SK-N-SH (cell line): ENCODE measurements at regions not wholly inside any gene's neighbourhood (a gene's known extent, or its start where the extent isn't known, plus 50 kb on each side); places are given as distances from the start of the nearest gene placed in this dataset.

Experiments used
- CTCF ChIA-PET: fragments of 300-600, 350-600 bp; formaldehyde crosslinking; extraction: SDS; loops from one replicate; lab custom pipeline; 2021; lab: Yijun Ruan, JAX
- POLR2A ChIA-PET: fragments of 350-600 bp; sonication (Branson Sonifier 250); formaldehyde crosslinking; extraction: SDS; loops from one replicate; lab custom pipeline; 2020; ENCODE audit warnings: antibody characterized with exemption, inconsistent platforms; lab: Yijun Ruan, JAX
- DNase-seq: peaks from one replicate; pipeline ENCODE4 v3.0.0; 2012
- H2AFZ ChIP-seq: fragments of 200-600 bp; sonication (generic); 2 replicates; pipeline ENCODE4 v1.8.1; 2016; ENCODE audit warnings: antibody characterized with exemption, mild to moderate bottlenecking, low read depth
- H3F3A ChIP-seq: fragments of 200-600 bp; sonication (generic); replicated peaks from 2 replicates; pipeline ENCODE3; 2016; ENCODE audit warnings: antibody characterized with exemption, mild to moderate bottlenecking; ENCODE audit not compliant: insufficient read depth
- H3K27ac ChIP-seq, 2 experiments: fragments of 200-500 bp in 1 of 2; fragments of 200-600 bp in 1 of 2; sonication (Bioruptor generic) in 1 of 2; sonication (generic), shearing (Covaris generic) in 1 of 2; 2 replicates each; pipeline versions ENCODE4 v1.5.1 to v1.6.1; 2014 to 2016; ENCODE audit warnings: low read depth in 2 of 2, inconsistent platforms in 1 of 2, low read length in 1 of 2, mild to moderate bottlenecking in 1 of 2, mixed read lengths in 1 of 2
- H3K27me3 ChIP-seq: fragments of 200-600 bp; sonication (generic), shearing (Covaris generic); 2 replicates; pipeline ENCODE4 v1.6.1; 2016; ENCODE audit warnings: mixed run types; ENCODE audit not compliant: insufficient read depth
- H3K36me3 ChIP-seq, 2 experiments: fragments of 200-500 bp in 1 of 2; fragments of 200-600 bp in 1 of 2; sonication (Bioruptor generic) in 1 of 2; sonication (generic) in 1 of 2; replicated peaks in 1 of 2; 2 replicates each; pipeline versions ENCODE3 to v1.5.1; 2014 to 2016; ENCODE audit warnings: low read length in 1 of 2, mild to moderate bottlenecking in 1 of 2; ENCODE audit not compliant: insufficient read depth in 2 of 2, control insufficient read depth in 1 of 2
- H3K4me1 ChIP-seq, 2 experiments: fragments of 200-500 bp in 1 of 2; fragments of 200-600 bp in 1 of 2; sonication (Bioruptor generic) in 1 of 2; sonication (generic), shearing (Covaris generic) in 1 of 2; 2 replicates each; pipeline versions ENCODE4 v1.5.1 to v1.6.1; 2014 to 2016; ENCODE audit warnings: low read depth in 1 of 2, low read length in 1 of 2, mixed run types in 1 of 2; ENCODE audit not compliant: insufficient read depth in 2 of 2, control insufficient read depth in 1 of 2
- H3K4me2 ChIP-seq: fragments of 200-600 bp; sonication (generic), shearing (Covaris generic); 2 replicates; pipeline ENCODE4 v1.6.1; 2017; ENCODE audit warnings: mixed run types
- H3K4me3 ChIP-seq, 2 experiments: fragments of 200-500 bp in 1 of 2; fragments of 200-600 bp in 1 of 2; sonication (Bioruptor generic) in 1 of 2; sonication (generic), shearing (Covaris generic) in 1 of 2; 2 replicates each; pipeline versions ENCODE4 v1.5.1 to v1.8.1; 2014 to 2016; ENCODE audit warnings: low read depth in 2 of 2, inconsistent platforms in 1 of 2, low read length in 1 of 2, mild to moderate bottlenecking in 1 of 2, mixed read lengths in 1 of 2, moderate library complexity in 1 of 2
- H3K79me2 ChIP-seq: fragments of 200-600 bp; sonication (generic); 2 replicates; pipeline ENCODE4 v1.8.1; 2017; ENCODE audit warnings: mild to moderate bottlenecking; ENCODE audit not compliant: insufficient read depth
- H3K9ac ChIP-seq: fragments of 200-600 bp; sonication (generic); 2 replicates; pipeline ENCODE4 v1.6.1; 2017; ENCODE audit warnings: mixed run types
- H3K9me2 ChIP-seq: fragments of 200-600 bp; sonication (generic); 2 replicates; pipeline ENCODE4 v1.6.1; 2017; ENCODE audit warnings: mixed run types
- H3K9me3 ChIP-seq: fragments of 200-600 bp; sonication (generic); 2 replicates; pipeline ENCODE4 v1.6.1; 2017; ENCODE audit warnings: mixed run types, mild to moderate bottlenecking, moderate library complexity
- H4K20me1 ChIP-seq: fragments of 200-600 bp; sonication (generic); 2 replicates; pipeline ENCODE4 v1.6.1; 2017; ENCODE audit warnings: mild to moderate bottlenecking, mixed run types; ENCODE audit not compliant: insufficient read depth
- ELF1 ChIP-seq: IDR thresholded peaks from 2 replicates; pipeline ENCODE4 v1.4.0; 2012
- EZH2phosphoT487 ChIP-seq: fragments of 200-600 bp; sonication (generic); IDR thresholded peaks from 2 replicates; pipeline ENCODE4 v1.6.1; 2017; ENCODE audit warnings: low read depth, mixed run types, mild to moderate bottlenecking, antibody characterized with exemption, moderate library complexity, borderline replicate concordance
- FOSL2 ChIP-seq: IDR thresholded peaks from 2 replicates; pipeline ENCODE4 v1.4.0; 2012; ENCODE audit warnings: low read depth, mild to moderate bottlenecking, moderate library complexity, borderline replicate concordance
- FOXJ3 ChIP-seq: sonication (generic); formaldehyde crosslinking; IDR thresholded peaks from 2 replicates; pipeline ENCODE4 v1.5.1; 2020; ENCODE audit warnings: mild to moderate bottlenecking, missing genetic modification reagents
- FOXM1 ChIP-seq: IDR thresholded peaks from 2 replicates; pipeline ENCODE4 v1.4.0; 2012; ENCODE audit warnings: low read depth, mild to moderate bottlenecking
- JUND ChIP-seq: IDR thresholded peaks from 2 replicates; pipeline ENCODE4 v1.4.0; 2012
- MEF2A ChIP-seq: IDR thresholded peaks from 2 replicates; pipeline ENCODE4 v1.4.0; 2012; ENCODE audit warnings: low read depth, borderline replicate concordance
- MXI1 ChIP-seq: IDR thresholded peaks from 2 replicates; pipeline ENCODE4 v1.6.1; 2012; ENCODE audit warnings: mild to moderate bottlenecking, low read depth, low read length, improper control_type of control experiment
- RAD21 ChIP-seq: IDR thresholded peaks from 2 replicates; pipeline ENCODE4 v1.6.1; 2012; ENCODE audit warnings: mild to moderate bottlenecking, low read length
- RFX5 ChIP-seq: IDR thresholded peaks from 2 replicates; pipeline ENCODE4 v1.6.1; 2012; ENCODE audit warnings: mild to moderate bottlenecking, improper control_type of control experiment, low read length
- RXRA ChIP-seq: IDR thresholded peaks from 2 replicates; pipeline ENCODE4 v1.4.0; 2012; ENCODE audit warnings: low read depth, mild to moderate bottlenecking, borderline replicate concordance
- TCF12 ChIP-seq: IDR thresholded peaks from 2 replicates; pipeline ENCODE4 v1.4.0; 2012
- YY1 ChIP-seq: IDR thresholded peaks from 2 replicates; pipeline ENCODE4 v1.4.0; 2012; ENCODE audit warnings: low read depth, mild to moderate bottlenecking
- WGBS: methylation state at CpG from one replicate; pipeline ENCODE4 v1.1.6; 2017; ENCODE audit warnings: low lambda C conversion rate; 5-methylcytosine and 5-hydroxymethylcytosine counted together
- TF ChIP-seq, protein P1 (sequence below): fragments of 200-600 bp; sonication (generic); IDR thresholded peaks from 2 replicates; pipeline ENCODE4 v1.6.1; 2017; ENCODE audit warnings: antibody characterized with exemption, mild to moderate bottlenecking, moderate library complexity
- TF ChIP-seq, protein P2 (sequence below): IDR thresholded peaks from 2 replicates; pipeline ENCODE4 v1.6.1; 2012; ENCODE audit warnings: mild to moderate bottlenecking, low read depth, low read length, moderate library complexity
- TF ChIP-seq, protein P3 (sequence below): IDR thresholded peaks from 2 replicates; pipeline ENCODE4 v1.4.0; 2012; ENCODE audit warnings: low read depth
- TF ChIP-seq, protein P4 (sequence below): IDR thresholded peaks from 2 replicates; pipeline ENCODE4; 2012
- TF ChIP-seq, protein P5 (sequence below): fragments of 150-350 bp; IDR thresholded peaks from 2 replicates; pipeline ENCODE4 v1.6.1; 2016; ENCODE audit warnings: mild to moderate bottlenecking, low read depth, low read length

DNA sequence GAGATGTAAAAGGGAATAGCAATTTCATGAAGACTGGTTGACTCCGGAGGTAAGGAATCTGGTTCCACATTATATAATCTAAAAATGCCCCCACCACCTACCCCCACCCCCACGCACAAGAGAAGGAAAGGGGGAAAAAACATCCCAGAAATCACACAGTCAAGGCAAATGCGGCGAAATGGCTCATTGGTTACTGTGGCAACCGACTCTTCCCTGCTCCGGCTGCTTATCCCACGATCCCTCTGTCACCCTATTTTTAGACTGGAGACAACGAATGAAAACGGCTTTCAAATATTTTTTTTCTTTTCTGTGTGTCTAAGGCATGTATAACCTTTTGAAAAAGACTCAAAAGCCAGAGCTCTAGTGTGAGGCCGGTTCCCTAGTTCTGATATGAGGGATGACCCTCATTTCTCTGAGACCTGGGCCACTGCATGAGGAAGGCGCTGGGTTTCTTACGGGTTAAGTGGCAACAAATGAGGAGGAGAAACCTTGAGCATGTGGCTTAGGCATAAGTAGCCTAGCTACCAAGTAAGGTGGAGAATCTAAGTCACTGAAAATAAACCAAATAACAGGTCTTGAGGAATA, 148.3 kb upstream of the GRIN2B start:
- no peaks in the 10 kb centered on the region for H4K20me1 ChIP-seq
- no peak overlapping the region for H3K4me3 ChIP-seq
- no peaks in the 10 kb centered on the region for H3F3A ChIP-seq
- no peaks in the 10 kb centered on the region for H3K9me2 ChIP-seq
- H3K27me3 ChIP-seq, result no peaks in the 10 kb centered on the region
- no peak overlapping the region for H3K27ac ChIP-seq
- no peak for DNase-seq
- H3K4me1 ChIP-seq, result no peaks in the 10 kb centered on the region
- no peaks in the 10 kb centered on the region for H3K79me2 ChIP-seq
- 14% methylated on average over 12 of the region's 12 CpGs for WGBS
- no peaks in the 10 kb centered on the region for H3K9me3 ChIP-seq
- ChIA-PET POLR2A (no interaction called here), CTCF (interaction anchor here (0.8 kb wide), 1 partner anchor 38 kb away, joined by 3 read pairs; no protein-coding TSS in a partner anchor)
- H3K36me3 ChIP-seq, result no peaks in the 10 kb centered on the region
- TF ChIP-seq RAD21 (no peak), RXRA (no peak), MEF2A (no peak), FOXM1 (no peak), JUND (no peak), TCF12 (no peak)
- TF ChIP-seq, protein P1, sequence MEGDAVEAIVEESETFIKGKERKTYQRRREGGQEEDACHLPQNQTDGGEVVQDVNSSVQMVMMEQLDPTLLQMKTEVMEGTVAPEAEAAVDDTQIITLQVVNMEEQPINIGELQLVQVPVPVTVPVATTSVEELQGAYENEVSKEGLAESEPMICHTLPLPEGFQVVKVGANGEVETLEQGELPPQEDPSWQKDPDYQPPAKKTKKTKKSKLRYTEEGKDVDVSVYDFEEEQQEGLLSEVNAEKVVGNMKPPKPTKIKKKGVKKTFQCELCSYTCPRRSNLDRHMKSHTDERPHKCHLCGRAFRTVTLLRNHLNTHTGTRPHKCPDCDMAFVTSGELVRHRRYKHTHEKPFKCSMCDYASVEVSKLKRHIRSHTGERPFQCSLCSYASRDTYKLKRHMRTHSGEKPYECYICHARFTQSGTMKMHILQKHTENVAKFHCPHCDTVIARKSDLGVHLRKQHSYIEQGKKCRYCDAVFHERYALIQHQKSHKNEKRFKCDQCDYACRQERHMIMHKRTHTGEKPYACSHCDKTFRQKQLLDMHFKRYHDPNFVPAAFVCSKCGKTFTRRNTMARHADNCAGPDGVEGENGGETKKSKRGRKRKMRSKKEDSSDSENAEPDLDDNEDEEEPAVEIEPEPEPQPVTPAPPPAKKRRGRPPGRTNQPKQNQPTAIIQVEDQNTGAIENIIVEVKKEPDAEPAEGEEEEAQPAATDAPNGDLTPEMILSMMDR, result no peak
- TF ChIP-seq, protein P2, sequence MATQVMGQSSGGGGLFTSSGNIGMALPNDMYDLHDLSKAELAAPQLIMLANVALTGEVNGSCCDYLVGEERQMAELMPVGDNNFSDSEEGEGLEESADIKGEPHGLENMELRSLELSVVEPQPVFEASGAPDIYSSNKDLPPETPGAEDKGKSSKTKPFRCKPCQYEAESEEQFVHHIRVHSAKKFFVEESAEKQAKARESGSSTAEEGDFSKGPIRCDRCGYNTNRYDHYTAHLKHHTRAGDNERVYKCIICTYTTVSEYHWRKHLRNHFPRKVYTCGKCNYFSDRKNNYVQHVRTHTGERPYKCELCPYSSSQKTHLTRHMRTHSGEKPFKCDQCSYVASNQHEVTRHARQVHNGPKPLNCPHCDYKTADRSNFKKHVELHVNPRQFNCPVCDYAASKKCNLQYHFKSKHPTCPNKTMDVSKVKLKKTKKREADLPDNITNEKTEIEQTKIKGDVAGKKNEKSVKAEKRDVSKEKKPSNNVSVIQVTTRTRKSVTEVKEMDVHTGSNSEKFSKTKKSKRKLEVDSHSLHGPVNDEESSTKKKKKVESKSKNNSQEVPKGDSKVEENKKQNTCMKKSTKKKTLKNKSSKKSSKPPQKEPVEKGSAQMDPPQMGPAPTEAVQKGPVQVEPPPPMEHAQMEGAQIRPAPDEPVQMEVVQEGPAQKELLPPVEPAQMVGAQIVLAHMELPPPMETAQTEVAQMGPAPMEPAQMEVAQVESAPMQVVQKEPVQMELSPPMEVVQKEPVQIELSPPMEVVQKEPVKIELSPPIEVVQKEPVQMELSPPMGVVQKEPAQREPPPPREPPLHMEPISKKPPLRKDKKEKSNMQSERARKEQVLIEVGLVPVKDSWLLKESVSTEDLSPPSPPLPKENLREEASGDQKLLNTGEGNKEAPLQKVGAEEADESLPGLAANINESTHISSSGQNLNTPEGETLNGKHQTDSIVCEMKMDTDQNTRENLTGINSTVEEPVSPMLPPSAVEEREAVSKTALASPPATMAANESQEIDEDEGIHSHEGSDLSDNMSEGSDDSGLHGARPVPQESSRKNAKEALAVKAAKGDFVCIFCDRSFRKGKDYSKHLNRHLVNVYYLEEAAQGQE, result no peak
- TF ChIP-seq, protein P3, sequence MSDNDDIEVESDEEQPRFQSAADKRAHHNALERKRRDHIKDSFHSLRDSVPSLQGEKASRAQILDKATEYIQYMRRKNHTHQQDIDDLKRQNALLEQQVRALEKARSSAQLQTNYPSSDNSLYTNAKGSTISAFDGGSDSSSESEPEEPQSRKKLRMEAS, result no peak
- no peak overlapping the region for H3K4me2 ChIP-seq
- no peak overlapping the region for H2AFZ ChIP-seq
- H3K9ac ChIP-seq, result no peak overlapping the region

DNA sequence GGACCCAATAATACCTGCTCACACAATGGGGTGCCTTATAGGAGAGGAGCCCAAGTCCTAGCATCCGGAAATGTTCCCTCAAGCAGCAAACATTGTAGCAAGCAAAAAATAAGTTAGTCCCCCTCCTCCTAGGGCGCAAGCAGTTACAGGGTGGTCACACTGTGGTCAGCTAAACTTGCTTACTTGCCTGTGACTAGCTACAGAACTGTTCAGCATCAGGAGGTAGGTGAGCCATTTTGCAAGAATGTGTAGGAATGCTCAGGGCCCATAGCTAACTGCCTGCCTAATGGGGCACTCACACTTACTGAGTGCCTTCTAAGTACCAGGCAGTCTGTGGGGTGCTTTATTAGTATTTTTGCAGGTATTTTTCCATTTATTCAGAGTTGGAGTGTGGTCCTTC, 154.6 kb upstream of the GRIN2B start:
- Histone ChIP-seq H3K4me3 (no peak overlapping the region), H3K4me2 (no peak overlapping the region), H3K9me3 (no peaks in the 10 kb centered on the region), H3K9ac (no peak overlapping the region), H3K4me1 (no peaks in the 10 kb centered on the region), H3K79me2 (no peaks in the 10 kb centered on the region), H4K20me1 (no peaks in the 10 kb centered on the region), H3K36me3 (no peaks in the 10 kb centered on the region), H3K9me2 (no peaks in the 10 kb centered on the region), H3F3A (no peaks in the 10 kb centered on the region), H3K27me3 (no peaks in the 10 kb centered on the region; the same call in 1 of the 2 replicates), H3K27ac (no peak overlapping the region), H2AFZ (no peak overlapping the region)
- POLR2A ChIA-PET, result no interaction called here
- WGBS, result 43% methylated on average over 2 of the region's 2 CpGs
- CTCF ChIA-PET, result no interaction called here
- DNase-seq, result no peak
- TF ChIP-seq, protein P4, sequence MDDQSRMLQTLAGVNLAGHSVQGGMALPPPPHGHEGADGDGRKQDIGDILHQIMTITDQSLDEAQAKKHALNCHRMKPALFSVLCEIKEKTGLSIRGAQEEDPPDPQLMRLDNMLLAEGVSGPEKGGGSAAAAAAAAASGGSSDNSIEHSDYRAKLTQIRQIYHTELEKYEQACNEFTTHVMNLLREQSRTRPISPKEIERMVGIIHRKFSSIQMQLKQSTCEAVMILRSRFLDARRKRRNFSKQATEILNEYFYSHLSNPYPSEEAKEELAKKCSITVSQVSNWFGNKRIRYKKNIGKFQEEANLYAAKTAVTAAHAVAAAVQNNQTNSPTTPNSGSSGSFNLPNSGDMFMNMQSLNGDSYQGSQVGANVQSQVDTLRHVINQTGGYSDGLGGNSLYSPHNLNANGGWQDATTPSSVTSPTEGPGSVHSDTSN, result no peak
- no peak for TF ChIP-seq TCF12
- TF ChIP-seq, protein P1, result no peak
- TF ChIP-seq ELF1, result no peak
- no peak for TF ChIP-seq YY1
- TF ChIP-seq FOSL2, result no peak
- TF ChIP-seq RFX5, result no peak
- TF ChIP-seq, protein P5, sequence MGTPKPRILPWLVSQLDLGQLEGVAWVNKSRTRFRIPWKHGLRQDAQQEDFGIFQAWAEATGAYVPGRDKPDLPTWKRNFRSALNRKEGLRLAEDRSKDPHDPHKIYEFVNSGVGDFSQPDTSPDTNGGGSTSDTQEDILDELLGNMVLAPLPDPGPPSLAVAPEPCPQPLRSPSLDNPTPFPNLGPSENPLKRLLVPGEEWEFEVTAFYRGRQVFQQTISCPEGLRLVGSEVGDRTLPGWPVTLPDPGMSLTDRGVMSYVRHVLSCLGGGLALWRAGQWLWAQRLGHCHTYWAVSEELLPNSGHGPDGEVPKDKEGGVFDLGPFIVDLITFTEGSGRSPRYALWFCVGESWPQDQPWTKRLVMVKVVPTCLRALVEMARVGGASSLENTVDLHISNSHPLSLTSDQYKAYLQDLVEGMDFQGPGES, result no peak
- TF ChIP-seq FOXJ3 (CRISPR knock-in tag), result no peak
- TF ChIP-seq MXI1, result no peak
- TF ChIP-seq EZH2phosphoT487, result no peak
